ENCODE measurements at regions not wholly inside any gene's neighbourhood (a gene's known extent, or its start where the extent isn't known, plus 50 kb on each side); places are given as distances from the start of the nearest gene placed in this dataset.
"Not testable (repeated sequence)": the region's sequence is repeated elsewhere in the genome, so short reads cannot be mapped to it uniquely, and the experiment has no call there.

DNA sequence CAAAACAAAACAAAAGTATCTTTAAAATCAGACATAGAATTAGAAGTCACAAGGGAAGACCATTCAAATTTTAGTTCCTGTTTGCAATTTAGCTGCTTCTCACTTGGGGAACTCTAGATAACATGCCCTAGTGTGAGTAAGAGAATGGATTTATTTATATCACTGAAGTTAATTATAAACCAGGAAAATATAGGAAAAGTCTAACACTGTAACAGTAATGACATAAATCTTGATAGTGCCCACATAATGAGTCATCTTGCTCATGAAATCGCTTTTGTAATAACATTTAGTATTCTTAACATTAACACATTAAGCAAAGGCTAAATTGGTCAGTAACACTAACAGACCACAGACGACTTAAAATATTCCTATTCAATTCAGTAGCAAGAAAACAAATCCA, 710.7 kb downstream of the STPG2 start:
- Mint-ChIP-seq H3K36me3 (ENCODE audit: low read depth) (no peaks in the 10 kb centered on the region), H3K27me3 (no peaks in the 10 kb centered on the region), H3K9me3 (peaks cover 13% of the 10 kb centered on the region), H3K27ac (no peak overlapping the region), H3K4me1 (ENCODE audit: low read depth) (no peaks in the 10 kb centered on the region), H3K4me3 (no peak overlapping the region)
- DNase-seq (no peak), ATAC-seq (no peak)
- ChIA-PET POLR2A (no interaction called here), CTCF (no interaction called here)
- TF ChIP-seq, protein P1, sequence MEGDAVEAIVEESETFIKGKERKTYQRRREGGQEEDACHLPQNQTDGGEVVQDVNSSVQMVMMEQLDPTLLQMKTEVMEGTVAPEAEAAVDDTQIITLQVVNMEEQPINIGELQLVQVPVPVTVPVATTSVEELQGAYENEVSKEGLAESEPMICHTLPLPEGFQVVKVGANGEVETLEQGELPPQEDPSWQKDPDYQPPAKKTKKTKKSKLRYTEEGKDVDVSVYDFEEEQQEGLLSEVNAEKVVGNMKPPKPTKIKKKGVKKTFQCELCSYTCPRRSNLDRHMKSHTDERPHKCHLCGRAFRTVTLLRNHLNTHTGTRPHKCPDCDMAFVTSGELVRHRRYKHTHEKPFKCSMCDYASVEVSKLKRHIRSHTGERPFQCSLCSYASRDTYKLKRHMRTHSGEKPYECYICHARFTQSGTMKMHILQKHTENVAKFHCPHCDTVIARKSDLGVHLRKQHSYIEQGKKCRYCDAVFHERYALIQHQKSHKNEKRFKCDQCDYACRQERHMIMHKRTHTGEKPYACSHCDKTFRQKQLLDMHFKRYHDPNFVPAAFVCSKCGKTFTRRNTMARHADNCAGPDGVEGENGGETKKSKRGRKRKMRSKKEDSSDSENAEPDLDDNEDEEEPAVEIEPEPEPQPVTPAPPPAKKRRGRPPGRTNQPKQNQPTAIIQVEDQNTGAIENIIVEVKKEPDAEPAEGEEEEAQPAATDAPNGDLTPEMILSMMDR (IDR thresholded peaks at IDR 0.05), result no peak
- intact Hi-C loops (cut with micrococcal nuclease), result no loop called here

DNA sequence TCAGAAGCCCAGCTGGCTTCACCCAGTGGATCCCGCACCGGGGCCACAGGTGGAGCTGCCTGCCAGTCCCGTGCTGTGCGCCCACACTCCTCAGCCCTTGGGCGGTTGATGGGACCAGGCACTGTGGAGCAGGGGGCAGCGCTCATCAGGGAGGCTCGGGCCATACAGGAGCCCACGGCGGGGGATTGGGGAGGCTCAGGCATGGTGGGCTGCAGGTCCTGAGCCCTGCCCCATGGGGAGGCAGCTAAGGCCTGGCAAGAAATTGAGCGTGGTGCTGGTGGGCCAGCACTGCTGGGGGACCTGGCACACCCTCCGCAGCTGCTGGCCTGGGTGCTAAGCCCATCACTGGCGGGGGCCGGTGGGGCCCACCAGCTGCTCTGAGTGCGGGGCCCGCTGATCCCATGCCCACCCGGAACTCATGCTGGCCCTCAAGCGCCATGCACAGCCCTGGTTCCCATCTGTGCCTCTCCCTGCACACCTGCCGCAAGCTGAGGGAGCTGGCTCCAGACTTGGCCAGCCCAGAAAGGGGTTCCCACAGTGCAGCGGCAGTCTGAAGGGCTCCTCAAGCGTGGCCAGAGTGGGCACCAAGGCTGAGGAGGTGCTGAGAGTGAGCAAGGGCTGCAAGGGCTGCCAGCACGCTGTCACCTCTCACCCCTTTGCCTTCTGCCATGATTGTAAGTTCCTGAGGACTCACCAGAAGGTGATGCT, 705.1 kb downstream of the STPG2 start:
- H3K9me3 Mint-ChIP-seq, result peaks cover 12% of the 10 kb centered on the region
- ATAC-seq; CTCF ChIA-PET; POLR2A ChIA-PET; intact Hi-C loops (cut with micrococcal nuclease); H3K4me1 Mint-ChIP-seq (ENCODE audit: low read depth); H3K4me3 Mint-ChIP-seq; DNase-seq; H3K27ac Mint-ChIP-seq; H3K36me3 Mint-ChIP-seq (ENCODE audit: low read depth); H3K27me3 Mint-ChIP-seq: not testable (repeated sequence)

DNA sequence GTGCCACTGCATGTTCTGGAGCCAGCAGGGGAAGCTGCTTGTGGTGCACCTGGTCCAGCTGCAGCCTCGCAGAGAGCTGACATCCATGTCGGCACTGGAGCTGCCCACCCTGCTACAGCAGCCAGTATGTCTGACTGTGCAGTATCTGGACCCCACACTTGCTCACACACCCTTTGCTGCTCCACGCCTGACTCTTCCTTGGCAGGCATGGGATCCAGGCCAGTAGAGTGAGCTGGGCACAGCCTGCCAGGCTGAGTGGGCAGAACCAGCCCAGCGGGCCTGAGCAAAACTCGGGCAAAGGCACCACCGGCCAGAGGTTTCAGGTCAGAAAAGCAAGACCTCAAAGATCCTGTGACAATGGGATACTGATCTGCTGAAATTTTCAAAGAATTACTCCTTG, 690.1 kb downstream of the STPG2 start:
- TF ChIP-seq, protein P1 (IDR thresholded peaks at IDR 0.05), result no peak
- H3K4me1 Mint-ChIP-seq (ENCODE audit: low read depth), result no peaks in the 10 kb centered on the region
- no peaks in the 10 kb centered on the region for H3K36me3 Mint-ChIP-seq (ENCODE audit: low read depth)
- ATAC-seq, result no peak
- no peak overlapping the region for H3K27ac Mint-ChIP-seq
- no peaks in the 10 kb centered on the region for H3K27me3 Mint-ChIP-seq
- H3K9me3 Mint-ChIP-seq, result peaks cover 4% of the 10 kb centered on the region
- intact Hi-C loops (cut with micrococcal nuclease), result no loop called here
- H3K4me3 Mint-ChIP-seq, result no peak overlapping the region
- ChIA-PET POLR2A (no interaction called here), CTCF (no interaction called here)
- no peak for DNase-seq

DNA sequence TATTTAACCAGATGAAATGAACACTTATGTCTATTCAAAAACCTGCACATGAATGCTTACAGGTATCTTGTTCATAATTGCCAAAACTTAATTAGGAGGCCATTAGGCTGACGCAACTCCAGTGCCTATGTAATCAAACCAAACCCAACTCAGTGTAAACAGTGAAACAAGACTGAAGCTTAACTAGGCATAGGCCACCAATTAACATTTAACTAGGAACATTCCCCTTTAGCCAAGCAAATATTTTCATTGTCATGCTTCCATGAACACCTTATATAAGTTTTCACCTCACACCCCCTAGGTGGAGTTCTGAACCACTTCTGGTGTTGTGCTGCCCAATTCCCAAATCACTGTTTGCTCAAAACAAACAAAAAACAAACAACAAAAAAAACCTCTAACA, 686.0 kb downstream of the STPG2 start:
- intact Hi-C loops (cut with micrococcal nuclease), result no loop called here
- TF ChIP-seq, protein P1 (IDR thresholded peaks at IDR 0.05), result no peak
- no peak for ATAC-seq
- no peak for DNase-seq
- Mint-ChIP-seq H3K9me3 (peaks cover 4% of the 10 kb centered on the region), H3K4me1 (ENCODE audit: low read depth) (no peaks in the 10 kb centered on the region), H3K27me3 (no peaks in the 10 kb centered on the region), H3K4me3 (no peak overlapping the region), H3K36me3 (ENCODE audit: low read depth) (no peaks in the 10 kb centered on the region), H3K27ac (no peak overlapping the region)
- POLR2A ChIA-PET, result no interaction called here
- CTCF ChIA-PET, result no interaction called here

DNA sequence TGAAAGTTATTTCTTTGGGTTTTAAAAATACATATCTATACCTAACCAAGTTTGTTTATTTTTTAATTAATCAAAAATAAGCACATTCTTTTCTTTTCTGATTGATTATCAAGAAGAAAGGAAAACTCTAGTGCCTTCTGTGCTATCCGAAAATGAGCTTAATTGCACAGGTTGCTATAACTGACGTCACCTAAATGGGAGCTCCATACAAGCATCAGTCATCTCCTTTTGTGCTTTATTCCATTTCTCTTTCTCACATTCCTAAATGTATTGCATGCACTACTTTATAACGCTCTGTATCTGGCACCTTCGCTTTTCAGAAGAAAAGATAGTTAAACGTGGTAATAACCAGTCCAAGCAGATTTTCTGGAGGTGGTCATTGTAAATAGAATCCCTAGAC, 675.0 kb downstream of the STPG2 start:
- ATAC-seq, result no peak
- Mint-ChIP-seq H3K27ac (no peak overlapping the region), H3K36me3 (ENCODE audit: low read depth) (no peaks in the 10 kb centered on the region), H3K9me3 (peaks cover 9% of the 10 kb centered on the region), H3K27me3 (no peaks in the 10 kb centered on the region), H3K4me3 (no peak overlapping the region), H3K4me1 (ENCODE audit: low read depth) (no peaks in the 10 kb centered on the region)
- ChIA-PET POLR2A (no interaction called here), CTCF (no interaction called here)
- intact Hi-C loops (cut with micrococcal nuclease), result no loop called here
- TF ChIP-seq, protein P1 (IDR thresholded peaks at IDR 0.05), result no peak
- no peak for DNase-seq

DNA sequence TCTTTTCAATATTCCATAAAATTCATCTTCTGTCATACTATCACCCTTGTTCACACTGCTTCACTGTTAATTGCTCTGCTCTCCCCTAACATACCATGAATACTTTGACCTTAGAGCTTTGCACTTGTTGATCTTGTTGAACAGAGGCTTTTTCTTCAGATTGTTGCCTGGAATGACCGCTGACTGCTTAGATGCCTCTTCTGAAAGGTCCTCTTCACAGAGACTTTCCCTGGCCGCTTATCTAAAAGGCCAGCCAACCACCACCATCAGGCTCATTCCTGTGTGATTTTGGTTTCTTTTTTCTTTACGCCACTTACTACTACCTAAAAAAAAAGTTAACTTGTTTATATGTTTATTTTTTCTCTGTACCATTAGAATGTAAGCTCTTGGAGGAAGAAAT, 667.7 kb downstream of the STPG2 start:
- TF ChIP-seq, protein P1 (IDR thresholded peaks at IDR 0.05), result no peak
- no peak overlapping the region for H3K4me3 Mint-ChIP-seq
- POLR2A ChIA-PET, result no interaction called here
- DNase-seq (no peak), ATAC-seq (no peak)
- no peaks in the 10 kb centered on the region for H3K36me3 Mint-ChIP-seq (ENCODE audit: low read depth)
- peaks cover 1% of the 10 kb centered on the region for H3K9me3 Mint-ChIP-seq
- intact Hi-C loops (cut with micrococcal nuclease), result no loop called here
- H3K27me3 Mint-ChIP-seq, result no peaks in the 10 kb centered on the region
- CTCF ChIA-PET, result no interaction called here
- H3K27ac Mint-ChIP-seq, result no peak overlapping the region
- no peaks in the 10 kb centered on the region for H3K4me1 Mint-ChIP-seq (ENCODE audit: low read depth)
